Heart left ventricle (tissue), 13 donors: ENCODE measurements at regions not wholly inside any gene's neighbourhood (a gene's known extent, or its start where the extent isn't known, plus 50 kb on each side); places are given as distances from the start of the nearest gene placed in this dataset.

ENCODE experiments used
- CTCF ChIP-seq, 12 donors: fragments of 200-600 bp; sonication (generic) in 4 of 12; IDR thresholded peaks; one replicate each; pipeline versions ENCODE4 v1.5.0 to v1.8.0; 2018 to 2022; ENCODE audit warnings: antibody characterized with exemption in 12 of 12, mild to moderate bottlenecking in 5 of 12
- POLR2A ChIP-seq, 2 donors: fragments of 450-650 bp; IDR thresholded peaks; one replicate each; pipeline ENCODE4 v1.6.1; 2017; ENCODE audit warnings: antibody characterized with exemption in 2 of 2, mild to moderate bottlenecking in 2 of 2, moderate library complexity in 2 of 2
- donor health status: ischemic (EF 13 %, LVEDD 7.1; RV severe dilation, severe dysfunction).
- donor health status: DM: no; HTN: yes; CAD: no.
- donor health status: DM: no; HTN: no; CAD: no.
- donor health status: ischemic (EF 25% LVEDD 6.9; RV normal size, moderate dysfunction).
- donor health status: ischemic (EF 25% LVEDD 5.7; RV mildly dilated, moderate dysfunction).
- donor health status: ischemic (EF 35%, LVEDD 5.7; RV mildly dilated, moderate dysfunction).
- donor health status: nonischemic (EF 11% LVEDD 7.7; RV severe dilation, severe dysfunction).
- donor health status: DM: yes; HTN: yes; CAD: no.
- donor health status: PGD.
- donor health status: ischemic (EF 29% LVEDD 5.4; RV normal size, mild dysfunction).
- donor health status: nonischemic (EF 23%, LVEDD 6.1; RV moderate dilation, normal function).

- no peak for TF ChIP-seq CTCF (IDR thresholded peaks at IDR 0.05)
- no peak for TF ChIP-seq POLR2A (IDR thresholded peaks at IDR 0.05)
These were observed 107.5 kb downstream of the CYSLTR2 start for GRCh38 chr13:48761256-48761655.
